Activated naive CD8-positive, alpha-beta T cell (primary cell): ENCODE measurements at regions not wholly inside any gene's neighbourhood (a gene's known extent, or its start where the extent isn't known, plus 50 kb on each side); places are given as distances from the start of the nearest gene placed in this dataset.

ENCODE experiments used
- H3K27ac Mint-ChIP-seq: one replicate; pipeline ENCODE4 v1.8.0; 2021; ENCODE audit warnings: mixed read lengths
- H3K27me3 Mint-ChIP-seq: one replicate; pipeline ENCODE4 v1.8.0; 2021; ENCODE audit warnings: mixed read lengths
- H3K36me3 Mint-ChIP-seq: one replicate; pipeline ENCODE4 v1.8.0; 2021; ENCODE audit warnings: mixed read lengths
- H3K4me1 Mint-ChIP-seq: one replicate; pipeline ENCODE4 v1.8.0; 2021; ENCODE audit warnings: low read depth, mixed read lengths
- H3K4me3 Mint-ChIP-seq: one replicate; pipeline ENCODE4 v1.8.0; 2021; ENCODE audit warnings: mild to moderate bottlenecking, mixed read lengths
- H3K9me3 Mint-ChIP-seq: one replicate; pipeline ENCODE4 v1.8.0; 2021; ENCODE audit warnings: low read depth, mixed read lengths

DNA sequence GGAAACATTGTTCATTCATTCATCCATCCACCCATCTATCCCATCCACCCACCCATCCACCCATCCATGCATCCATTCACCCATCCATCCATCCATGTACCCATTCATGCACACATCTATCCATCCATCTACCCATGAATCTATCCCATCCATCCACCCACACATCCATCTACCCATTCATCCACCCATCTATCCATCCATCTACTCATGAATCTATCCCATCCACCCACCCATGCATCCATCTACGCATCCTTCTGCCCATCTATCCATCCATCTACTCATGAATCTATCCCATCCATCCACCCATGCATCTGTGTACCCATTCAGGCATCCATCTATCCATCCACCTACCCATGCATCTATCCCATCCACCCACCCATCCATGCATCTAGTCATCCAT lies 51.6 kb upstream of the URI1 start:
- Mint-ChIP-seq H3K36me3 (no peaks in the 10 kb centered on the region), H3K27ac (no peak overlapping the region), H3K9me3 (no peaks in the 10 kb centered on the region), H3K27me3 (no peaks in the 10 kb centered on the region), H3K4me1 (peaks cover 6% of the 10 kb centered on the region), H3K4me3 (no peak overlapping the region)
